ENCODE measurements at regions not wholly inside any gene's neighbourhood (a gene's known extent, or its start where the extent isn't known, plus 50 kb on each side); places are given as distances from the start of the nearest gene placed in this dataset.
A peak's percentile ranks its signal among the peaks of the same experiment; 100 is the strongest.

DNA sequence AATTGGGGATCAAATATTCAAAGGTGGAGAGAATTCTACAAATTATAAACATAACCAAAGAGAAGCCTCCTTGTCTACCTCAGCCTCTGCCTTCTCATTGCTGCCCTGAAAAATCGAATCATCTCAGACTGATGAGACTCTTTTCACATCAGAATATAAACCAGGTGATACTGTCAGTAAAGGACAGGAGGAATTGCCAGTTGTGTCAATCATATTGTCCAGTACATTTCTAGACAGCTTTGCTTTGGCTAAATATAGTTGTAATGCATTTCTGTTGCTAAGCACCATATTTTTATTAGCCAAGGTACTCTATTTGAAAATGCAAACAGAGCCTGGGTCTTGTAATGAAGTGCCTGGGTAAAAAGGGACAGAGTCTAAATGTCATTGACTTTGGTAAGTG lies 92.6 kb upstream of the TLK1 start:
- no peak overlapping the region for H3K4me2 ChIP-seq (ENCODE audit: low read length)
- H4K5ac ChIP-seq (ENCODE audit: low read length), result no peak overlapping the region
- no peaks in the 10 kb centered on the region for H3K27me3 ChIP-seq (ENCODE audit: insufficient read depth, low read length, poor library complexity)
- H3K4ac ChIP-seq (ENCODE audit: low read depth, low read length), result no peak overlapping the region
- no peak overlapping the region for H3K56ac ChIP-seq (ENCODE audit: low read length)
- no peak overlapping the region for H3K9ac ChIP-seq (ENCODE audit: low read length)
- H2BK120ac ChIP-seq (ENCODE audit: low read depth, low read length), result no peak overlapping the region
- no peak overlapping the region for H3K23ac ChIP-seq (ENCODE audit: low read length)
- H2BK15ac ChIP-seq (replicated peaks; ENCODE audit: low read depth), result peak overlapping the region; percentile 97
- H3K36me3 ChIP-seq (ENCODE audit: control insufficient read depth, insufficient read depth, low read length), result no peaks in the 10 kb centered on the region
- no peak overlapping the region for H3K4me3 ChIP-seq (ENCODE audit: low read length)
- H3K18ac ChIP-seq (ENCODE audit: low read length), result no peak overlapping the region
- no peak overlapping the region for H2BK5ac ChIP-seq (ENCODE audit: low read length)
- H2AK5ac ChIP-seq (ENCODE audit: low read length), result no peak overlapping the region
- H3K79me1 ChIP-seq (ENCODE audit: low read length), result no peaks in the 10 kb centered on the region
- no peaks in the 10 kb centered on the region for H3K4me1 ChIP-seq (ENCODE audit: control insufficient read depth, low read depth, low read length)
- DNase-seq, result no peak
- no peak overlapping the region for H4K8ac ChIP-seq (ENCODE audit: low read depth, low read length)
- H3K27ac ChIP-seq (ENCODE audit: low read depth, low read length), result no peak overlapping the region
- no CpG with 5 or more reads among the region's 1 CpG for WGBS (ENCODE audit: extremely low coverage, insufficient coverage, low lambda C conversion rate)
- no peaks in the 10 kb centered on the region for H3K79me2 ChIP-seq (ENCODE audit: control insufficient read depth, insufficient read depth, low read length)

DNA sequence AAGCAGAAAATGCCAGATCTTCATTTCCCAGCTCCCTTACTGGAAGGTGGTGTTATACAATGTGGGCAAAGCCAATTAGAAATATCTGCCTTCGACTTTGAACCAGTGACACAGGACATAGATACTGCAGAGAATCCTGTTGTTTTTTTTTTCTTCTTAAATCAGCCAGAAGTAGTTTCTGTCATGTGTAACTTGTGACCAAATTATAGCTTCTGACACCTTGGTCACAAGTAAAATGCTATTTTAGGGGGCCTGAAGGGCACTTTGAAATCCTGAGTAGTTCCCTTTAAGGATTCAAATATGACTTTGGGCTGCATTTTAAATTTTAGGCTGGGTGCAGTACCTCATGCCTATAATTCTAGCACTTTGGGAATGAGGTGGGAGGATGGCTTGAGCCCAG lies 89.0 kb upstream of the TLK1 start:
- Histone ChIP-seq H3K4ac (ENCODE audit: low read depth, low read length) (no peak overlapping the region), H3K9ac (ENCODE audit: low read length) (no peak overlapping the region), H2BK120ac (ENCODE audit: low read depth, low read length) (no peak overlapping the region), H4K5ac (ENCODE audit: low read length) (no peak overlapping the region), H3K18ac (ENCODE audit: low read length) (no peak overlapping the region), H3K27ac (ENCODE audit: low read depth, low read length) (no peak overlapping the region), H2BK15ac (replicated peaks; ENCODE audit: low read depth) (no peak overlapping the region), H2BK5ac (ENCODE audit: low read length) (no peak overlapping the region), H3K4me2 (ENCODE audit: low read length) (no peak overlapping the region), H4K8ac (ENCODE audit: low read depth, low read length) (no peak overlapping the region), H3K36me3 (ENCODE audit: control insufficient read depth, insufficient read depth, low read length) (no peaks in the 10 kb centered on the region), H3K79me1 (ENCODE audit: low read length) (no peaks in the 10 kb centered on the region), H3K56ac (ENCODE audit: low read length) (no peak overlapping the region), H3K79me2 (ENCODE audit: control insufficient read depth, insufficient read depth, low read length) (no peaks in the 10 kb centered on the region), H3K4me3 (ENCODE audit: low read length) (no peak overlapping the region), H3K4me1 (ENCODE audit: control insufficient read depth, low read depth, low read length) (no peaks in the 10 kb centered on the region), H3K23ac (ENCODE audit: low read length) (no peak overlapping the region), H2AK5ac (ENCODE audit: low read length) (no peak overlapping the region), H3K27me3 (ENCODE audit: insufficient read depth, low read length, poor library complexity) (no peaks in the 10 kb centered on the region)
- no peak for DNase-seq
- WGBS (ENCODE audit: extremely low coverage, insufficient coverage, low lambda C conversion rate), result no CpG with 5 or more reads among the region's 1 CpG

DNA sequence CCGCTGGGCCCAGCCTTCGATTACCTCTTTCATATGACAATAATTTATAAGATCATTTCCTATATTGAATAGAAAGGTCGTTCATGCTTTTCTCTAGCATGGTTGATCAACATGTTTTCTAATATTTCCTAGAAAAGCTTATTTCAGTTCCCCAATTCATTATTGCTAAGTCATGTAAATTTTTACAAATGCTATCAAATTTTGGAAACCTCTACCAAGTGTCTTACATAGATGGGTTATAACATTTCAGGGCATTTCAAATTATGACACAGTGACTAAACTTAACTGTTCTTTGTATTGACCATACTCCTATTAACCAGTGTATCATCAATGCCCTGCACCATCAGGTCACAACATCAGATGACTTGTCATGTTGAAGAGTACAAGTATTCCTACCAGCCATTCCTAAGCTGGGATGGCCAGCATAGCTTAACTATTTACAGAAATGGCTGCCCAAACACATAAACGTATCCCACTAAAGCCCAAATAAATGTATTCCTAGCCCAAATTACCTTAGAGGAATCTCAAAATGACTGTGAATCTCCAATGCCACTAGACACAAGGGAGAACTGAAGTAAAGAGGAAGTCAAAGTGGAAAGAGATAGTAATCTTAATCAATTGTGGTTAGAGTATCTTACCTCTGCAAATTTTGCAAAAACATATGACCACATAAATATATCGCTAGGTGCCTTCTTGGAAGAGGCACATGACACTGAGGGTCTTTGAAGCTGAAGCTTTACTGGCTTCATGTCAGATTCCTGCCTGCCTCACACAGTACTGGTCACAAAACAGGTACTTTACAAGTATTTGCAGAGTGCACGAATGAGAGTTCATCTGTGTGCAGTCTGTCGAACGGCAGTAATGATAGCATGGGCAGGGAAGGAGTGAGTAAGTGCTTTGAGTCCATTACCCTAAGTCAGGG lies 87.3 kb upstream of the TLK1 start:
- Histone ChIP-seq H2BK15ac (replicated peaks; ENCODE audit: low read depth) (no peak overlapping the region), H3K4me3 (ENCODE audit: low read length) (no peak overlapping the region), H3K4me2 (ENCODE audit: low read length) (no peak overlapping the region), H3K56ac (ENCODE audit: low read length) (no peak overlapping the region), H3K18ac (ENCODE audit: low read length) (no peak overlapping the region), H2BK5ac (ENCODE audit: low read length) (no peak overlapping the region), H3K27ac (ENCODE audit: low read depth, low read length) (no peak overlapping the region), H2BK120ac (ENCODE audit: low read depth, low read length) (no peak overlapping the region), H3K79me1 (ENCODE audit: low read length) (no peaks in the 10 kb centered on the region), H2AK5ac (ENCODE audit: low read length) (no peak overlapping the region), H3K4me1 (ENCODE audit: control insufficient read depth, low read depth, low read length) (no peaks in the 10 kb centered on the region), H4K8ac (ENCODE audit: low read depth, low read length) (no peak overlapping the region), H3K4ac (ENCODE audit: low read depth, low read length) (no peak overlapping the region), H3K36me3 (ENCODE audit: control insufficient read depth, insufficient read depth, low read length) (no peaks in the 10 kb centered on the region), H3K9ac (ENCODE audit: low read length) (no peak overlapping the region), H4K5ac (ENCODE audit: low read length) (no peak overlapping the region), H3K27me3 (ENCODE audit: insufficient read depth, low read length, poor library complexity) (no peaks in the 10 kb centered on the region), H3K23ac (ENCODE audit: low read length) (no peak overlapping the region), H3K79me2 (ENCODE audit: control insufficient read depth, insufficient read depth, low read length) (no peaks in the 10 kb centered on the region)
- WGBS (ENCODE audit: extremely low coverage, insufficient coverage, low lambda C conversion rate), result no CpG with 5 or more reads among the region's 8 CpGs
- DNase-seq, result no peak

DNA sequence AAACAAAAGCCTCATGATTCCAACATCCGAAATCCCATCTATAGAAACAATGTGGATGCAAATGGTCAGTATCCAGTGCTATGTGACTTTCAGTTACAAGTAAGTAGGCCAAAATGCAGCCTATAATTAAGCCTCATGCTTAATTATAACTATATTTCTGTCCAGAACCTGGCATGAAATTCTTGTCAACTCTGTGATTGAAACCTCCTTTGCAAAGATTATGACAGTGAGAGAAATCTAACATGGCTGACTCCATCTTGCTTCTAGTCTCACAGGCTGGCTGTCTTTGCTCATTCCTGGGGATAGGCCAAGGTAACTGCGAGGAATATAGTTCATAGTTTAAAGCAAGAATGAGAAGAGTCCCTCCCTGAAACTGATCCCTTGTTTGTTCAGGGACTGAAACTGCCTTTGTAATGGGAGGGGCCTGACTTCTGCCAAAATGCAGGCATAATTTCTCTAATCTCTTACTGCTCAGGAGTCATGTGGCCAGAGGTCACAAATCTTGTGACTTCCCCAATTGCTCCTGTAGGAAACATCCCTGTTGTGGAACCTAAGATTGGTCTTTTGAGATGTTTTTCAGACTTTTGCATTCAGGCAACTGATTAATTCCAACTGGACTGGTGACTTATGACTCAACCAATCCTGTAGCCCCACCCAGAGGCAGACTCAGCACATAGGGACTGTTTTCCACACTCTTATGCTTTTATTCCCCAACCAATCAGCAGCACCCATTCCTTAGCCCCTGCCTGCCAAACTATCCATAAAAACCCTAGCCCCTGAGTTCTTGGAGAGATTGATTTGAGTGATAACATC lies 84.5 kb upstream of the TLK1 start:
- Histone ChIP-seq H3K27ac (ENCODE audit: low read depth, low read length) (no peak overlapping the region), H3K56ac (ENCODE audit: low read length) (no peak overlapping the region), H3K4ac (ENCODE audit: low read depth, low read length) (no peak overlapping the region), H2BK120ac (ENCODE audit: low read depth, low read length) (no peak overlapping the region), H3K18ac (ENCODE audit: low read length) (no peak overlapping the region), H3K36me3 (ENCODE audit: control insufficient read depth, insufficient read depth, low read length) (no peaks in the 10 kb centered on the region), H3K4me1 (ENCODE audit: control insufficient read depth, low read depth, low read length) (no peaks in the 10 kb centered on the region), H4K5ac (ENCODE audit: low read length) (no peak overlapping the region), H4K8ac (ENCODE audit: low read depth, low read length) (no peak overlapping the region), H3K79me2 (ENCODE audit: control insufficient read depth, insufficient read depth, low read length) (no peaks in the 10 kb centered on the region), H2AK5ac (ENCODE audit: low read length) (no peak overlapping the region), H3K27me3 (ENCODE audit: insufficient read depth, low read length, poor library complexity) (no peaks in the 10 kb centered on the region), H3K9ac (ENCODE audit: low read length) (no peak overlapping the region), H2BK15ac (replicated peaks; ENCODE audit: low read depth) (no peak overlapping the region), H3K4me2 (ENCODE audit: low read length) (no peak overlapping the region), H3K4me3 (ENCODE audit: low read length) (no peak overlapping the region), H2BK5ac (ENCODE audit: low read length) (no peak overlapping the region), H3K23ac (ENCODE audit: low read length) (no peak overlapping the region), H3K79me1 (ENCODE audit: low read length) (no peaks in the 10 kb centered on the region)
- peak; percentile 30 for DNase-seq
- WGBS (ENCODE audit: extremely low coverage, insufficient coverage, low lambda C conversion rate), result no CpG with 5 or more reads among the region's 2 CpGs

DNA sequence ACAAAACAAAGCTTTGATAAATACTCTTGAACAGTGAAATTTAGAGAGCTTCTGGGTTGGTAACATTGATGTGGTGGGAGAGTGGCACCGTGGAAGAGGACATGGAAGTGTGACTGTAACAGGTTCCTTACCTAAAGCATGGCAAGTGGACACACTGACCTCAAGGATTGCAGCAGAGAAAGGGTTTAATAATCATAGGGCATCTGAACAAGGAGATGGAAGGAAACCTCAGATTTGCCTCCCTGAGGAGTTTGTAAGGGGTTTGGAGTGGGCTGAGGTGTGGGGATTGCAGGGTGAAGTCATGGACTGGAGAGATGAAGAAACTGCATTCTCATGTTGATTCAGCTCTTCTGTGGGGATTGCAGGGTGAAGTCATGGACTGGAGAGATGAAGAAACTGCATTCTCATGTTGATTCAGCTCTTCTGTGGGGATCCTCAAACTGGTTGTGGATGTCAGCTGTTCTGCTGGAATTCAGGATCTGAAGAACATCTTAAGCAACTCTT lies 83.8 kb upstream of the TLK1 start:
- Histone ChIP-seq H3K27ac (ENCODE audit: low read depth, low read length) (no peak overlapping the region), H2BK5ac (ENCODE audit: low read length) (no peak overlapping the region), H3K79me2 (ENCODE audit: control insufficient read depth, insufficient read depth, low read length) (no peaks in the 10 kb centered on the region), H3K9ac (ENCODE audit: low read length) (no peak overlapping the region), H3K79me1 (ENCODE audit: low read length) (no peaks in the 10 kb centered on the region), H3K4me3 (ENCODE audit: low read length) (no peak overlapping the region), H2BK120ac (ENCODE audit: low read depth, low read length) (no peak overlapping the region), H3K18ac (ENCODE audit: low read length) (no peak overlapping the region), H3K4me1 (ENCODE audit: control insufficient read depth, low read depth, low read length) (no peaks in the 10 kb centered on the region), H4K8ac (ENCODE audit: low read depth, low read length) (no peak overlapping the region), H2AK5ac (ENCODE audit: low read length) (no peak overlapping the region), H3K56ac (ENCODE audit: low read length) (no peak overlapping the region), H4K5ac (ENCODE audit: low read length) (no peak overlapping the region), H3K23ac (ENCODE audit: low read length) (no peak overlapping the region), H3K27me3 (ENCODE audit: insufficient read depth, low read length, poor library complexity) (no peaks in the 10 kb centered on the region), H3K36me3 (ENCODE audit: control insufficient read depth, insufficient read depth, low read length) (no peaks in the 10 kb centered on the region), H3K4me2 (ENCODE audit: low read length) (no peak overlapping the region), H2BK15ac (replicated peaks; ENCODE audit: low read depth) (no peak overlapping the region), H3K4ac (ENCODE audit: low read depth, low read length) (no peak overlapping the region)
- whole genome bisulfite sequencing (ENCODE audit: extremely low coverage, insufficient coverage, low lambda C conversion rate), result no CpG with 5 or more reads among the region's 1 CpG
- DNase-seq, result peak; percentile 56

Measured in mesendoderm (in vitro differentiated cells).